Panc1 (cell line): ENCODE measurements at regions not wholly inside any gene's neighbourhood (a gene's known extent, or its start where the extent isn't known, plus 50 kb on each side); places are given as distances from the start of the nearest gene placed in this dataset.
"Not testable (repeated sequence)": the region's sequence is repeated elsewhere in the genome, so short reads cannot be mapped to it uniquely, and the experiment has no call there.

ENCODE experiments used
- ATAC-seq: fragments of 200-7000 bp; cut with Tn5 transposase; 2 replicates; pipeline ENCODE4 v1.9.1; 2020; ENCODE audit warnings: mild to moderate bottlenecking, moderate library complexity
- BruUV-seq: library from RNA; stranded (reverse); fragments of 400-500 nt; replicated peaks from 2 replicates; lab custom pipeline; 2021; lab: Mats Ljungman, UMichigan
- CTCF ChIA-PET: fragments of 300-600 bp; sonication (Branson Sonifier 250); formaldehyde crosslinking; loops from one replicate; lab custom pipeline; 2022; ENCODE audit warnings: antibody characterized with exemption; lab: Charles Lee
- POLR2A ChIA-PET: fragments of 300-600 bp; sonication (Branson Sonifier 250); formaldehyde crosslinking; loops from one replicate; lab custom pipeline; 2022; ENCODE audit warnings: antibody characterized with exemption; lab: Charles Lee
- DNase-seq: peaks from one replicate; pipeline ENCODE4 v3.0.0-alpha.2; 2010; ENCODE audit warnings: low read depth, low spot score
- H3K27ac ChIP-seq: 2 replicates; pipeline ENCODE4 v1.5.1; 2011; ENCODE audit warnings: mild to moderate bottlenecking, low read length, inconsistent platforms
- H3K27me3 ChIP-seq: fragments of 200-500 bp; sonication (Bioruptor generic); 2 replicates; pipeline ENCODE4 v1.6.0; 2014; ENCODE audit warnings: low read length, inconsistent platforms; ENCODE audit not compliant: control insufficient read depth, insufficient read depth
- H3K36me3 ChIP-seq: fragments of 200-500 bp; sonication (Bioruptor generic); 2 replicates; pipeline ENCODE4 v1.5.1; 2014; ENCODE audit warnings: inconsistent platforms, mild to moderate bottlenecking, low read length, moderate library complexity; ENCODE audit not compliant: control insufficient read depth, insufficient read depth
- H3K4me1 ChIP-seq: 2 replicates; pipeline ENCODE4 v1.5.1; 2011; ENCODE audit warnings: inconsistent platforms, mild to moderate bottlenecking, low read length, moderate library complexity; ENCODE audit not compliant: control insufficient read depth, insufficient read depth
- H3K4me3 ChIP-seq, 2 experiments: 2 replicates each; pipeline ENCODE4 v1.5.1; 2011 to 2012; ENCODE audit warnings: low read depth in 2 of 2, low read length in 2 of 2, mild to moderate bottlenecking in 2 of 2, inconsistent platforms in 1 of 2, moderate library complexity in 1 of 2
- H3K9me3 ChIP-seq: fragments of 200-500 bp; sonication (Bioruptor generic); 2 replicates; pipeline ENCODE4 v1.5.1; 2014; ENCODE audit warnings: low read depth, mild to moderate bottlenecking, inconsistent platforms, low read length, moderate library complexity; ENCODE audit not compliant: control insufficient read depth, insufficient read depth
- CTCF ChIP-seq: fragments of 450-650 bp; IDR thresholded peaks from 2 replicates; pipeline ENCODE4 v1.5.1; 2017; ENCODE audit warnings: mild to moderate bottlenecking
- POLR2AphosphoS5 ChIP-seq: IDR thresholded peaks from 2 replicates; pipeline ENCODE4 v1.6.1; 2012; ENCODE audit warnings: mild to moderate bottlenecking, low read depth, low read length, moderate library complexity
- REST ChIP-seq, 2 experiments: IDR thresholded peaks; 2 replicates each; pipeline ENCODE4 v1.6.1; 2011 to 2012; ENCODE audit warnings: low read depth in 2 of 2, control low read depth in 1 of 2, low read length in 1 of 2, mild to moderate bottlenecking in 1 of 2, moderate library complexity in 1 of 2; ENCODE audit not compliant: insufficient read depth in 1 of 2
- SIN3A ChIP-seq: IDR thresholded peaks from 2 replicates; pipeline ENCODE4 v1.6.1; 2012; ENCODE audit warnings: low read depth, mild to moderate bottlenecking, low read length, moderate library complexity, borderline replicate concordance; ENCODE audit not compliant: insufficient read depth
- TCF7L2 ChIP-seq: IDR thresholded peaks from 2 replicates; pipeline ENCODE4 v1.6.1; 2011; ENCODE audit warnings: mild to moderate bottlenecking, low read depth, low read length, inconsistent platforms
- in situ Hi-C: cut with HindIII; loops from 2 replicates; pipeline ENCODE4 v1.10.0; 2016; ENCODE audit warnings: low sequenced_read_pairs, low pct_unique_long_range_greater_than_20kb
- intact Hi-C: fragments of 100-400 bp; cut with micrococcal nuclease; formaldehyde crosslinking; loops from one replicate; pipeline ENCODE4 v1.10.0; 2022; ENCODE audit not compliant: unreplicated experiment

DNA sequence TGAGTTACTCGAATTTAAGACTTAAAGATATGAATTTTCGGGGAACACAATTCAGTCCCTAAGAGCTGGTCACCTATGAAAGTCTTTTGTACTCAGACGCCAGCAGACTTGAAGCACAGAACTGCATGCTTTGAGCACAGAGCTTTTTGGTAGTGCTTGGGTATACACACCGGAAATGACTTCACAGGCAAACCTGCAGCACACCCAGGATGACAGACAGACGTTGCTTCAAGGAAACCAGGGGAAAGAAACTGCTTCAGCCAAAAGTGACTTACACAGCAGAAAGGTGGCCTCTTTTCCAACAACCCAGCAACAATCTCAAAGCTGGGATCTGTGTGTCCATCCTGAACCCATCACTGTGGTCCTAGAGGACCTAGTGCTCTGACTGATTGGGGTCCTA, 975.1 kb downstream of the AACS start:
- no TSS peak for BruUV-seq
- intact Hi-C loops (no loop called here), in situ Hi-C loops (no loop called here)
- H3K9me3 ChIP-seq, result no peaks in the 10 kb centered on the region
- ChIA-PET POLR2A (no interaction called here), CTCF (interaction anchor here (0.7 kb wide), 1 partner anchor 1893 kb away, joined by 4 read pairs; no protein-coding TSS in a partner anchor)
- H3K4me1 ChIP-seq, result no peaks in the 10 kb centered on the region
- H3K4me3 ChIP-seq, result no peak overlapping the region
- no peaks in the 10 kb centered on the region for H3K27me3 ChIP-seq
- TF ChIP-seq CTCF (no peak), TCF7L2 (no peak), REST (IDR thresholded peaks at IDR 0.05; ENCODE audit: insufficient read depth in 1 of 2, low read depth in 2 of 2, low read length in 1 of 2) (no peak), POLR2AphosphoS5 (no peak), SIN3A (no peak)
- DNase-seq (no peak), ATAC-seq (no peak)
- H3K36me3 ChIP-seq, result no peaks in the 10 kb centered on the region
- no peak overlapping the region for H3K27ac ChIP-seq

DNA sequence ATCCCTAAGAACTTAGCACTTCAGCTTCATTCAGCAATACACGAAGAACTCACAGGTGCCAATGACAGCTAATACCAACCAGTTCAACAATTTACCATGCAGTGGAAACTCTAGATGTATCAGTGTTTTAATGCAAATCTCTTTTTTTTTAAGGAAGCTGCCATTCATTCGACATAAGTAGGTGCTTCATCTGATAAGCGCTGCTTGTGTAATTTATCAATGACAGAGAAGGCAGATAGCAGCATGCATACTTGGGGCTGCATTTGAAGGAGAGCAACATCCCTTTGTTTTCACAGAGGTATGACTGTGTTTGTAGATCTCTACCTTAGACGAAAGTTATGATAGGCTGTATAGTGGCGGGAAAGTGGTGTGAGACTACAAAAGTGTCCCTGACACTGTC, 977.1 kb downstream of the AACS start:
- H3K4me1 ChIP-seq, result no peaks in the 10 kb centered on the region
- H3K27me3 ChIP-seq, result no peaks in the 10 kb centered on the region
- intact Hi-C loops (no loop called here), in situ Hi-C loops (no loop called here)
- H3K9me3 ChIP-seq, result no peaks in the 10 kb centered on the region
- DNase-seq (no peak), ATAC-seq (no peak)
- BruUV-seq, result no TSS peak
- no peaks in the 10 kb centered on the region for H3K36me3 ChIP-seq
- no peak overlapping the region for H3K27ac ChIP-seq
- POLR2A ChIA-PET, result no interaction called here
- CTCF ChIA-PET, result no interaction called here
- TF ChIP-seq CTCF (no peak), TCF7L2 (no peak), POLR2AphosphoS5 (no peak), REST (IDR thresholded peaks at IDR 0.05; ENCODE audit: insufficient read depth in 1 of 2, low read depth in 2 of 2, low read length in 1 of 2) (no peak), SIN3A (no peak)
- H3K4me3 ChIP-seq, result no peak overlapping the region

GRCh38 chr12:126049501-126049900, 984.3 kb downstream of the AACS start:
- BruUV-seq, H3K9me3 ChIP-seq, H3K4me1 ChIP-seq, DNase-seq, POLR2A ChIA-PET, CTCF ChIA-PET, H3K27ac ChIP-seq, ATAC-seq, H3K4me3 ChIP-seq, H3K27me3 ChIP-seq, H3K36me3 ChIP-seq, in situ Hi-C loops, intact Hi-C loops: not testable (repeated sequence)
